T-cell (primary cell): ENCODE measurements at regions not wholly inside any gene's neighbourhood (a gene's known extent, or its start where the extent isn't known, plus 50 kb on each side); places are given as distances from the start of the nearest gene placed in this dataset.

ENCODE experiments used
- ATAC-seq, 4 experiments: fragments of 200-7000 bp in 3 of 4; fragments of 150-1000 bp in 1 of 4; cut with Tn5 transposase; replicated peaks in 1 of 4; 1 replicate in 3 of 4; 2 replicates in 1 of 4; pipeline ENCODE4 v1.10.0; 2021; ENCODE audit warnings: moderate library complexity in 3 of 4, mild to moderate bottlenecking in 2 of 4, moderate number of reproducible peaks in 1 of 4
- CTCF ChIA-PET, 2 donors: fragments of 300-600 bp; sonication (Branson Sonifier 250); formaldehyde crosslinking; loops; one replicate each; lab custom pipeline; 2022; ENCODE audit warnings: antibody characterized with exemption in 2 of 2; lab: Charles Lee
- POLR2A ChIA-PET, 2 donors: fragments of 300-600 bp; sonication (Branson Sonifier 250); formaldehyde crosslinking; loops; one replicate each; lab custom pipeline; 2022; ENCODE audit warnings: antibody characterized with exemption in 2 of 2; lab: Charles Lee
- DNase-seq, 35 experiments: peaks; one replicate each; pipeline versions ENCODE4 v3.0.0 to v3.0.0-alpha.2; 2013 to 2023
- H3K27ac ChIP-seq: one replicate; pipeline ENCODE4 v1.5.1; 2013; ENCODE audit warnings: low read length
- H3K27me3 ChIP-seq, 2 experiments: replicated peaks in 1 of 2; 1 replicate in 1 of 2; 2 replicates in 1 of 2; pipeline versions ENCODE4 v1.6.1 to v1.7.0; 2013; ENCODE audit warnings: low read length in 1 of 2, mixed read lengths in 1 of 2; ENCODE audit not compliant: control insufficient read depth in 2 of 2, insufficient read depth in 2 of 2; ENCODE audit errors: extremely low read depth in 1 of 2
- H3K36me3 ChIP-seq, 2 donors: 1 replicate in 1 of 2; 2 replicates in 1 of 2; pipeline versions ENCODE4 v1.6.1 to v1.7.0; 2013; ENCODE audit warnings: low read length in 1 of 2; ENCODE audit not compliant: control insufficient read depth in 2 of 2, insufficient read depth in 1 of 2; ENCODE audit errors: extremely low read depth in 1 of 2
- H3K4me1 ChIP-seq, 2 experiments: 1 replicate in 1 of 2; 2 replicates in 1 of 2; pipeline versions ENCODE4 v1.6.1 to v1.7.0; 2013; ENCODE audit warnings: low read length in 2 of 2, mixed read lengths in 1 of 2; ENCODE audit not compliant: insufficient read depth in 2 of 2, control insufficient read depth in 1 of 2; ENCODE audit errors: extremely low read depth in 1 of 2
- H3K4me3 ChIP-seq, 2 donors: 1 replicate in 1 of 2; 2 replicates in 1 of 2; pipeline versions ENCODE4 v1.5.1 to v1.7.0; 2013; ENCODE audit warnings: mild to moderate bottlenecking in 2 of 2, low read length in 1 of 2, moderate library complexity in 1 of 2; ENCODE audit not compliant: control insufficient read depth in 1 of 2; ENCODE audit errors: extremely low read depth in 1 of 2
- H3K9me3 ChIP-seq: 2 replicates; pipeline ENCODE4 v1.7.0; 2013
- H3K27ac Mint-ChIP-seq, 2 donors: one replicate each; pipeline ENCODE4 v1.8.0; 2020 to 2021; ENCODE audit warnings: mild to moderate bottlenecking in 2 of 2, mixed read lengths in 2 of 2
- H3K27me3 Mint-ChIP-seq, 2 donors: one replicate each; pipeline ENCODE4 v1.8.0; 2021 to 2022; ENCODE audit warnings: mixed read lengths in 2 of 2
- H3K36me3 Mint-ChIP-seq: one replicate; pipeline ENCODE4 v1.8.0; 2021; ENCODE audit warnings: mixed read lengths
- H3K4me1 Mint-ChIP-seq, 3 donors: one replicate each; pipeline ENCODE4 v1.8.0; 2020 to 2022; ENCODE audit warnings: mixed read lengths in 3 of 3, mild to moderate bottlenecking in 1 of 3
- H3K4me3 Mint-ChIP-seq, 3 donors: one replicate each; pipeline ENCODE4 v1.8.0; 2020 to 2022; ENCODE audit warnings: mild to moderate bottlenecking in 3 of 3, mixed read lengths in 3 of 3, moderate library complexity in 3 of 3
- H3K9me3 Mint-ChIP-seq, 3 donors: one replicate each; pipeline ENCODE4 v1.8.0; 2020 to 2022; ENCODE audit warnings: mixed read lengths in 3 of 3
- WGBS: methylation state at CpG from one replicate; pipeline ENCODE4 v1.1.5; 2013; ENCODE audit warnings: missing lambda C conversion rate; ENCODE audit not compliant: insufficient coverage; 5-methylcytosine and 5-hydroxymethylcytosine counted together

- H3K4me1 Mint-ChIP-seq, result no peaks in the 10 kb centered on the region
- no peak overlapping the region for H3K27ac Mint-ChIP-seq
- WGBS, result no CpG with 5 or more reads among the region's 2 CpGs
- H3K9me3 ChIP-seq, result no peaks in the 10 kb centered on the region
- CTCF ChIA-PET, result no interaction called here
- no peaks in the 10 kb centered on the region for H3K36me3 ChIP-seq
- no peaks in the 10 kb centered on the region for H3K4me1 ChIP-seq
- POLR2A ChIA-PET, result no interaction called here
- no peak overlapping the region for H3K27ac ChIP-seq
- H3K4me3 ChIP-seq, result no peak overlapping the region
- no peaks in the 10 kb centered on the region for H3K27me3 ChIP-seq
- no peaks in the 10 kb centered on the region for H3K27me3 Mint-ChIP-seq
- H3K36me3 Mint-ChIP-seq, result no peaks in the 10 kb centered on the region
- no peak overlapping the region for H3K4me3 Mint-ChIP-seq
- DNase-seq, result no peak
- no peak for ATAC-seq
- no peaks in the 10 kb centered on the region for H3K9me3 Mint-ChIP-seq
Observed at GRCh38 chr1:172976222-172977041, 74.3 kb downstream of the TNFSF18 start.

DNA sequence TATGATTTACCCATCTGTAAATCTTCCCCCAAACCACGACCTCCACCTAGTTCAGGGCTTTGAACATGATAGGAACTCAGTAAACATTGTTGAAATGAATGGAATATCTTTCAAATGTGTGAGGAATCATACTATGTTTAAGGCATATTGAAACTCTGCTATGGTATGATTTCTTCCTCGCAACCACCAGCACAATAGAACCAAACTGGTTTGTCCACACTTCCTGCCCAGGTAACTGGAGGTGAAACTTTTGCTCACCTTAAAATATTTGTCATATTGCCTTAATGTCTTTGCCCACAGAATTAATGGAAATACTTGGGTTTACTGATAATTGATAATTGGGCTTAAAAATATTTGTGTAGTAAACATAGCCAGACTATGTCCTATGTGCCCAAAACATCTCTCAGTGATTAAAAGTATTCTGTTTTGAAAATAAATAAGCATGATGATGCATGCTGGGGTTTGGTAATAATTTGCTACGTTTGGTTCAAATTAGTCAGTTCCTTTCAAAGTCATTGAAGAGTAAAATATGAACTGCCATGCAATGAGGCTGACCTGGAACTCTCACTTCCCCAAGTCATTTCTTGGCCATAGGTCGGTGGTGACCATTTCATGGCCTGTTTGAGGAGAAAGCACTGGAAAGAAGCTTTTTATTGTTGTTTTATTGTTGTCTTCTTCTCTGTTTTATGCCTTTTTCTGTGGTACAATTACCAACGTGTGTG is 73.3 kb downstream of the TNFSF18 start:
- WGBS, result 0% methylated on average over 1 of the region's 5 CpGs
- H3K27me3 ChIP-seq, result no peaks in the 10 kb centered on the region
- ATAC-seq, result no peak
- H3K4me3 Mint-ChIP-seq, result no peak overlapping the region
- ChIA-PET CTCF (interaction anchor here in 1 of 2 donors (0.6 kb wide), 1 partner anchor 241 kb away, joined by 4 read pairs; no protein-coding TSS in a partner anchor), POLR2A (no interaction called here)
- H3K4me1 Mint-ChIP-seq, result no peaks in the 10 kb centered on the region
- H3K4me3 ChIP-seq, result no peak overlapping the region
- no peaks in the 10 kb centered on the region for H3K9me3 Mint-ChIP-seq
- H3K9me3 ChIP-seq, result no peaks in the 10 kb centered on the region
- H3K27me3 Mint-ChIP-seq, result no peaks in the 10 kb centered on the region
- H3K4me1 ChIP-seq, result no peaks in the 10 kb centered on the region
- no peak for DNase-seq
- no peak overlapping the region for H3K27ac Mint-ChIP-seq
- H3K36me3 Mint-ChIP-seq, result no peaks in the 10 kb centered on the region
- H3K36me3 ChIP-seq, result no peaks in the 10 kb centered on the region
- no peak overlapping the region for H3K27ac ChIP-seq

GRCh38 chr1:172978595-172978994 is 72.1 kb downstream of the TNFSF18 start:
- Histone ChIP-seq H3K9me3 (no peaks in the 10 kb centered on the region), H3K27ac (no peak overlapping the region), H3K27me3 (no peaks in the 10 kb centered on the region), H3K4me1 (no peaks in the 10 kb centered on the region), H3K36me3 (no peaks in the 10 kb centered on the region), H3K4me3 (no peak overlapping the region)
- POLR2A ChIA-PET, result no interaction called here
- WGBS, result no CpG with 5 or more reads among the region's 3 CpGs
- no peak overlapping the region for H3K4me3 Mint-ChIP-seq
- no peaks in the 10 kb centered on the region for H3K36me3 Mint-ChIP-seq
- no peaks in the 10 kb centered on the region for H3K4me1 Mint-ChIP-seq
- no peak for DNase-seq
- no peaks in the 10 kb centered on the region for H3K9me3 Mint-ChIP-seq
- CTCF ChIA-PET, result no interaction called here
- no peaks in the 10 kb centered on the region for H3K27me3 Mint-ChIP-seq
- ATAC-seq, result no peak
- H3K27ac Mint-ChIP-seq, result no peak overlapping the region

DNA sequence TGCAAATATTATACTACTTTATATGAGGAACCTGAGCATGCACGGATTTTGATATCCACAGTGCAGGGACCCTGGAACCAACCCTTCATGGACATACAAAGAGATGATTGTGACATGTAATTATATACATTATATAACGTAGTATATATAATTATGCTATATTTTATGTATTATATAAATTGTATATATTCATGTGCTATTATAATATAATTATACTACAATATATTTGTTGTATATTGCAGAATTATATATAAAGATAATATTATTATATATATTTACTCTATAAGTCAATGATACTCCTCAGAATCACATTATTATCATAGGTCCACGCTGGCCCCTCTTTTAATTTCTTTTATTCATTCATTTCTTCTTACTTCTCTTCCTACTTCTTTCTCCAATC is 70.9 kb downstream of the TNFSF18 start:
- H3K4me3 Mint-ChIP-seq, result no peak overlapping the region
- Histone ChIP-seq H3K9me3 (no peaks in the 10 kb centered on the region), H3K27ac (no peak overlapping the region), H3K4me1 (no peaks in the 10 kb centered on the region), H3K36me3 (no peaks in the 10 kb centered on the region), H3K27me3 (no peaks in the 10 kb centered on the region), H3K4me3 (no peak overlapping the region)
- POLR2A ChIA-PET, result no interaction called here
- no peaks in the 10 kb centered on the region for H3K4me1 Mint-ChIP-seq
- no CpG with 5 or more reads among the region's 3 CpGs for WGBS
- CTCF ChIA-PET, result no interaction called here
- H3K27me3 Mint-ChIP-seq, result no peaks in the 10 kb centered on the region
- ATAC-seq (no peak), DNase-seq (no peak)
- H3K9me3 Mint-ChIP-seq, result no peaks in the 10 kb centered on the region
- no peak overlapping the region for H3K27ac Mint-ChIP-seq
- no peaks in the 10 kb centered on the region for H3K36me3 Mint-ChIP-seq

- ChIA-PET POLR2A (no interaction called here), CTCF (no interaction called here)
- no peaks in the 10 kb centered on the region for H3K9me3 ChIP-seq
- H3K27ac ChIP-seq, result no peak overlapping the region
- H3K4me3 ChIP-seq, result no peak overlapping the region
- ATAC-seq, result no peak
- no peaks in the 10 kb centered on the region for H3K36me3 ChIP-seq
- H3K4me1 ChIP-seq, result no peaks in the 10 kb centered on the region
- H3K27ac Mint-ChIP-seq, result no peak overlapping the region
- no CpG with 5 or more reads among the region's 2 CpGs for WGBS
- H3K27me3 ChIP-seq, result no peaks in the 10 kb centered on the region
- H3K9me3 Mint-ChIP-seq, result no peaks in the 10 kb centered on the region
- no peaks in the 10 kb centered on the region for H3K27me3 Mint-ChIP-seq
- H3K4me1 Mint-ChIP-seq, result no peaks in the 10 kb centered on the region
- DNase-seq, result no peak
- no peak overlapping the region for H3K4me3 Mint-ChIP-seq
- H3K36me3 Mint-ChIP-seq, result no peaks in the 10 kb centered on the region
Observed at GRCh38 chr1:172980456-172980855, 70.3 kb downstream of the TNFSF18 start.

DNA sequence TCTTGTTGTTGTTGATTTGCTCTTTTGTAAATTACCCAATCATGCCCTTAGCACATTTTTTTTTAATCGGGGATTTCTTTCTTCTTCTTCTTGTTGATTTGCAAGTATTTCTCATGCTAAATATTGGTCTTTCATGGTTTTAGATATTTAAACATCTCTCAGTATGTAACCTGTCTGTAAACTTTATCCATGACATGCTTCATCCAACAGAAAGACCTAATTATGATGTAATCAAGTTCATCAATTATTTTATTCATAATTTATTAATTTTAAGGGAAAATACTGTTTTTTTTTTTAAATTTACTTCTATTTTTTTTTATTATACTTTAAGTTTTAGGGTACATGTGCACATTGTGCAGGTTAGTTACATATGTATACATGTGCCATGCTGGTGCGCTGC is 69.8 kb downstream of the TNFSF18 start:
- no peak overlapping the region for H3K4me3 Mint-ChIP-seq
- CTCF ChIA-PET, result no interaction called here

More for the DNA sequence above, 69.8 kb downstream of the TNFSF18 start:
- Mint-ChIP-seq H3K27ac (no peak overlapping the region), H3K4me1 (no peaks in the 10 kb centered on the region), H3K9me3 (no peaks in the 10 kb centered on the region), H3K27me3 (no peaks in the 10 kb centered on the region), H3K36me3 (no peaks in the 10 kb centered on the region)
- H3K27ac ChIP-seq, result no peak overlapping the region
- ATAC-seq, result no peak
- H3K36me3 ChIP-seq, result no peaks in the 10 kb centered on the region
- H3K9me3 ChIP-seq, result no peaks in the 10 kb centered on the region
- H3K27me3 ChIP-seq, result no peaks in the 10 kb centered on the region
- POLR2A ChIA-PET, result no interaction called here
- DNase-seq, result no peak
- H3K4me3 ChIP-seq, result no peak overlapping the region
- WGBS, result no CpG with 5 or more reads among the region's 2 CpGs
- H3K4me1 ChIP-seq, result no peaks in the 10 kb centered on the region
